Fibroblast of skin of left biceps (primary cell): ENCODE measurements at regions not wholly inside any gene's neighbourhood (a gene's known extent, or its start where the extent isn't known, plus 50 kb on each side); places are given as distances from the start of the nearest gene placed in this dataset.

ENCODE experiments used
- DNase-seq, 2 experiments: peaks; one replicate each; pipeline ENCODE4 v3.0.0-alpha.2; 2013; ENCODE audit warnings: low read depth in 2 of 2

GRCh38 chr15:88382482-88382983, 84.7 kb downstream of the MRPL46 start:
- DNase-seq, result no peak

DNA sequence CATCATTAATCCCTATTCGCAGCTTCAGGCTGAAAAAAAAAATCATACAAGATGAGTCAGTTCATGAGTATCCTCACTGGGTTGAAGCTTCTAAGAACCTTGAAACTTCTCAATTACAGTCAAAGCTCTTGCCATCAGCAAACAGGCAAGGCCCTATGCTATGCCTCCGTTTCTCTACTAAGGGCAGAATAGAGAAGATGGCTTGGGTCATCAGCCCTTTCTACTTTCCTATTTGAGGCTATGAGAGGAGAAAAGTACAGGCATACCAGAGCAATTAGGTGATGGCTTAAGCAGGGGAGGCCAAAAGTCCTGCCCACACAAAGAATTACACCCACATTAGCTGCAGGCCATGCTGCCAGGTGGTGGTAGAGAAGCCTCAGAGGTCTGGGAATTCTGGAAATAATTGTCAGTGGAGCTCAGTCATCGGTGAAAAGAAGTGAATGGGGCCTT, 89.0 kb downstream of the MRPL46 start:
- no peak for DNase-seq

- no peak for DNase-seq
Observed at GRCh38 chr15:88377509-88377908, 89.7 kb downstream of the MRPL46 start.

GRCh38 chr15:88376574-88377174, 90.5 kb downstream of the MRPL46 start:
- DNase-seq, result no peak

DNA sequence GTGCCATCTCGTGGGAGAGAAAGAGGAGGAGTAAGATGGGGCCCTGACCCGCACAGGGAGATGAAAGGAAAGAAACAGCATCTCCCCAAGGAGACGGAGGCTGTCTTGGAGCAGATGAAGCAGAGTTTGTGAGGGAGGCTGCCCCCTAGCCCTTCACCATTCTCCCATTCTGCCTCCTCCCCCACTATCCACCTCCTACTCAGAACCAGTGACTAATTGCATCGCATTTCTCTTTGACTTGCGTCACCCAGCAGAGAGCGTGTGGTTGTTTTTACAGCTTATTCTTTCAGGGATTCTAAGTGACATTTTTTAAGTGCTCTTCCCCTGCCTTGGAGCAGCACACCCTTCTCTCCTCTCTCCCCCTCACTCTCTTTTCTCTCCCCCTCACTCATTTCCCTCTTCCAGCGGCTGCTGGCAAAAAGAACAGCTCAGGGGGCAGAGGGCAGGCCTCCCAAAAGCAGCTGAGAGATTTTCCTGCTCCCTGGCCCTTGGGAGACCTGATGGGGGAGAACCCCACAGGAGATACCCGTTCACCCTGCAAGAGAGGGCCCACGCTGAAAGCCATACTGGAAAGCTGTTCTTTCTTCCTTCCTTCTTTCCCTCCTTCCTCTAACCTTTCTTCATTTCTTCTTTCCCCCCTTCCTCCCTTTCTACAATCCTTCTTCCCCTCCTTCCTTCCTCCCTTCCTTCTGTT, 91.8 kb downstream of the MRPL46 start:
- peak; percentile 62 to 69 for DNase-seq

DNA sequence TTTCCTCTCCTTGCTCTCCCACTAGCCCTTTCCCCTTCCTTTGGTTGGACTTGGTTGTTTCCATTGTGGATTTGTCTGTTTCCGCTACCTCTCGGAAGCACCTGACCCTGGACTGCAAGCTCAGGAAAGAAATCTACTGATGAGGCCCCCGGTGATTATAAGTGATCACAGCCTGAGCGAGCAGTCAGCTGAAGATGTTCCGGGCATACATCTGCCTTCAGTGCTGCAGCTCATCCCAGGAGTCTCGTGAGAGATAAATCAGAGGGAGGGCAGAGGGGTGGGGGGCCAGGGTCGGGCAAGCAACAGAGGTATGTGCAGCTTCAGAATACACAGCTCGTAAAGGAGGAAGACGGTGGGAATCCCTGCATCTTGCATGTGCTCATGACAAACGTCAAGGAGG, 102.1 kb downstream of the MRPL46 start:
- DNase-seq, result no peak

GRCh38 chr15:88348579-88349230, 92.2 kb upstream of the NTRK3 start:
- no peak for DNase-seq

DNA sequence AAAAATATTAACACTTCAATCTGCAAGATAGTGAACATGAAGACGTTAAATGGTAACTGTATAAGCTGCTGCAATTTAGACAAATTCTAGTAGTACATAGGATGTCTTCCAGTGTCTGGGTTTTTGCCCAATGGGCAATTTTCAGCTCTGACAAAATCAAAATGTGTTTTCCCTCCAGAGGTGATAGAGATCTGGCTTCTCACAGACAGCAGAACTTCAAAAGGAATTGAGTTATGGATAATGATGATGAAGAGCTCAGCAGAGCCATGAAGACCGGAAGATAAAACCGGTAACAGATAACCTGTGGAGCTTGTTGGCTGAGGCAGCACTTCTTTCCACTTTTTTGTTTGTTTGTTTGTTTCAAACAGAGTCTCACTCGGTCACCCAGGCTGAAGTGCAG, 89.4 kb upstream of the NTRK3 start:
- DNase-seq, result no peak

- DNase-seq, result no peak
Observed at GRCh38 chr15:88344786-88345185, 88.2 kb upstream of the NTRK3 start.

GRCh38 chr15:88342666-88343065, 86.1 kb upstream of the NTRK3 start:
- DNase-seq, result no peak

GRCh38 chr15:88341653-88342052, 85.1 kb upstream of the NTRK3 start:
- no peak for DNase-seq

- no peak for DNase-seq
Observed at GRCh38 chr15:88341006-88341405, 84.5 kb upstream of the NTRK3 start.

- no peak for DNase-seq
Observed at GRCh38 chr15:88337993-88338392, 81.5 kb upstream of the NTRK3 start.

- DNase-seq, result no peak
Observed at GRCh38 chr15:88335074-88335473, 78.5 kb upstream of the NTRK3 start.

- peak in 1 of 2 experiments; percentile 21 for DNase-seq
Observed at GRCh38 chr15:88334436-88334835, 77.9 kb upstream of the NTRK3 start.

GRCh38 chr15:88331291-88331690, 74.8 kb upstream of the NTRK3 start:
- DNase-seq, result no peak

DNA sequence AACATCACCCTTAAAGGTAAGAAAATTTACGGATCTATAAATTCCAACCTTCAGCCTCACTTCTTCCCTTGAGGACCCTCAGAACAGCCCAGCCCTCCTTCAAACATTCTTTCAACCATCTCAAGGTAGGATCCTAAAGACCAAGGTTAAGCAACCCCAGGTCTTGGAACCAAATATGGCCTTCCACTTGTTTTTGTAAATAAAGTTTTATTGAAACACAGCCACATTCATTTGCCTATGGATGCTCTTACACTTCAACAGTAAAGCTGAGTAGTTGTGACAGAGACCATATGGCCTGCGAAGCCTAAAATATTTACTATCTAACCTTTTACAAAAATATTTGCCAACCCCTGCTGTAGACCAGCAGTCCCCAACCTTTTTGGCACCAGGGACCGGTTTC, 70.4 kb upstream of the NTRK3 start:
- DNase-seq, result no peak

GRCh38 chr15:88324741-88325065, 68.2 kb upstream of the NTRK3 start:
- DNase-seq, result no peak

- no peak for DNase-seq
Observed at GRCh38 chr15:88323976-88324740, 67.6 kb upstream of the NTRK3 start.

DNA sequence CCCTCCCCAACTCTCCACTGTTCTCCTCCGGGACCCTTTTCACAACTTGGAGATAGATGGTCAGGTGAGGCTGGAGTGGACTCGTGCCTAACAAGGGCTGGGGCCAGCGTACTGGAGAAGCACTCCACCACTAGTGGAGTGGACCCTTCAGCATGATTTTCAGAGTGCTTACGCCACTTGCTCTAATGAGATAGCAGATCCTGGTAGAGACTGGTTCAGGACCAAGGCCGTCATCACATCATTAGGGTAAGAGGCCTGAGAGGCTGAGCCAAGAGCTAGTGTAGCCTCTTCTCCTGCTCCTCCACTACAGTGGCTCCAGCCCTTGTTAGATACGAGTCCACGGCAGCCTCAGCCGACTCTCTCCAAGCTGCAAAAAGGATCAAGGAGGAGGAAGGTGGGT, 66.9 kb upstream of the NTRK3 start:
- DNase-seq, result no peak

DNA sequence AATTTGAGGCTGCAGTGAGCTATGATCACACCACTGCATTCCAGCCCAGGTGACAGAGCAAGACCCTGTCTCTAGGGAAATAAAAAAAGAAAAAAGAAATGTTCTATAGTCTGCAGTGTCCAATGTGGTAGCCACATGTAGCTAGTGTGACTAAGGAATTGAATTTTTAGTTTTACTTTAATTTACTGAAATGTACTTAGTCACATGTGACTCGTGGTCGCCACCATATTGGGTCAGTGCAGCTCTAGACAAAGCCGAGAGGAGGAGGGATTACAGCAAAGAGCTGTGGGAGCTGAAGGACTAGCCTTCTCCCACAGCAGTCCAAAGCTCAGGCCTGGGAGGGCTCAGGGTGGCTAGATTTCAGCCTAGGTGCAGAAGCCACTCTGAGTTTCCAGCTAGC, 65.9 kb upstream of the NTRK3 start:
- no peak for DNase-seq

DNA sequence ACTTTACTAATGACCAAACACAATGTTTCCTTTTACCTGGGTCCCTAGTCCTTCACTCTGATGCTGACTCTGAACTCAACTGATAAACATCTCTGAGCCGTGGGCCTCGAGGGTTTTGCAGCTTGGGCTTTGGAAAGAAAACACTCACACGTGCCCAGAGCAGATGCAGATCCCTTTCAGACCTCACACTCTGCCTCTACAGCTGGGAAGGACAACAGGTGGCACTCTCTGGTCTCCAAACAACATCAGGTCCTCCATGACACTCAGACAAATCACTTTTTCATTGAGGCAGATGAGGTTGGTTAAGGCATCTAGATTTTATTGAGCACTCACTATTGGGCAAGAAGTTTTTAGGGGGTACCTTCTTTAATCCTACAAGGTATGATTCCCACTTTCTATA, 64.7 kb upstream of the NTRK3 start:
- DNase-seq, result no peak
